ENCODE measurements at regions not wholly inside any gene's neighbourhood (a gene's known extent, or its start where the extent isn't known, plus 50 kb on each side); places are given as distances from the start of the nearest gene placed in this dataset.

DNA sequence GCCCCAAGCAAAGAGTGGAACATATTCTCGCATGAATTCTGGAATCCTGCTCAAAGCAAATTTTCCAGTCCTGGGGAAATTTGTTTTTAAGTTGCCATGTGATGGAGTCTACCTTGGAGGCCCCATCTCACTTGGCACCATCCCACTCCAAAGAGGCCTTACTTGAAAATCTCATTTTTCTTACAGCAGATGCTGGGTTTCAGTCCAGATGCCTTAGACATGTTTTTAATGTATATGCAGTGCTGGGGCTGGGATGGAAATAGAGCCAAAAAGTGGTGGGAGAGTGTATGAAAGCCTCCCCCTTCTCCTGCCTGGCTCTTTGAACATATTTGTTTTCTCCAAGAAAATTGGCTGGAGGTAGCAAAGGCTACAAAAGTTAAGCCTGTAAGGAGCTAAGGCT is 493.7 kb downstream of the ENC1 start:
- TF ChIP-seq, protein P1, sequence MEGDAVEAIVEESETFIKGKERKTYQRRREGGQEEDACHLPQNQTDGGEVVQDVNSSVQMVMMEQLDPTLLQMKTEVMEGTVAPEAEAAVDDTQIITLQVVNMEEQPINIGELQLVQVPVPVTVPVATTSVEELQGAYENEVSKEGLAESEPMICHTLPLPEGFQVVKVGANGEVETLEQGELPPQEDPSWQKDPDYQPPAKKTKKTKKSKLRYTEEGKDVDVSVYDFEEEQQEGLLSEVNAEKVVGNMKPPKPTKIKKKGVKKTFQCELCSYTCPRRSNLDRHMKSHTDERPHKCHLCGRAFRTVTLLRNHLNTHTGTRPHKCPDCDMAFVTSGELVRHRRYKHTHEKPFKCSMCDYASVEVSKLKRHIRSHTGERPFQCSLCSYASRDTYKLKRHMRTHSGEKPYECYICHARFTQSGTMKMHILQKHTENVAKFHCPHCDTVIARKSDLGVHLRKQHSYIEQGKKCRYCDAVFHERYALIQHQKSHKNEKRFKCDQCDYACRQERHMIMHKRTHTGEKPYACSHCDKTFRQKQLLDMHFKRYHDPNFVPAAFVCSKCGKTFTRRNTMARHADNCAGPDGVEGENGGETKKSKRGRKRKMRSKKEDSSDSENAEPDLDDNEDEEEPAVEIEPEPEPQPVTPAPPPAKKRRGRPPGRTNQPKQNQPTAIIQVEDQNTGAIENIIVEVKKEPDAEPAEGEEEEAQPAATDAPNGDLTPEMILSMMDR (IDR thresholded peaks at IDR 0.05; ENCODE audit: low read depth, low read length) = no peak
- no peak overlapping the region for H3K4me3 ChIP-seq (ENCODE audit: low read depth, low read length)

DNA sequence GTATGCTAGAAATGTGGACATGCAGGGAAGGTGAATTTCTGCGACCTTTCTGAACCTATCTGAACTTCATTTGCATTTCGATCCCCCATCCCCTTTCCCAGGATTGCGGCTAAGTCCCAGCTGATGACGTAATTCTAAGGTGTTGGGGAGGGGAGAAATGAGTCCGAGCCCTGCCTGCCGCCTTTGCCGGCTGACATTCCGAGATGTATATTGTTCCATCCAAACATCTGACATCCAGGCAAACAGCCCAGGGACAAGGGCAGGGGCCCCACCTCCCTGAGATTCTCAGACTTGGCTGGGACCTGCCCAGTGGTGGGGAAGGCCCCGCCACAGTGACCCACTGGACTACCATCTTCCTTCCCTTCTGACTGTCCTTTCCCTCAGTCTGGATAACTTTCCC is 494.6 kb downstream of the ENC1 start:
- TF ChIP-seq, protein P1 (IDR thresholded peaks at IDR 0.05; ENCODE audit: low read depth, low read length) = no peak
- no peak overlapping the region for H3K4me3 ChIP-seq (ENCODE audit: low read depth, low read length)

DNA sequence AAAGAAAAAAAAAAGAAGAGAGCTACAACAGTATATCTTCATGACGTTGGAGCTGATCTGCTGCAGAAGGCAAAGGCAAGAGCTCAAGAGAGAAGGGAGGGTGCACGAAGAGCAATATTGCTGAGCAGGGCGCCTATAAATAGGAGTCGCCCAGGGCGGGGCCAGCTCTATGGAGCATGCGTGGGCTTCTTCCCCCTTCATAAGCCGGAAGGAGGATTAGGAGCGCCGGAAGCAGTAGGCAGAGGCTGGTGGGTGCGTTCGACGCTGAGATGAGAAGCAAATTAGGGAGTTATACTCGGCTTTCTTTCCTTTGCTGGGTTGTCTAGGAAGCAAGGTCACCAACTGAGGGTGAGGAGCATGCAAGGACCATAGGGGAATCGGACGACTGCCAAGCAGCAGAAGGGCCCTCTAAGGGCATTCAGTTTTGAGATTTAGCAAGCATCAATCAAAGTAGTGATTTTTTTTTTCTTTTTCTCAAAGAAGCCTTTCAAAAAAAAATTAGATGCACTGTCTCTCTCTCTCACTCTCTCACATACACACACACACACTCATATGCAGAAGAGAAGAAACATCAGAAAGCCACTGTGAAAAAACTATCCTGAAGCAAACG is 496.7 kb downstream of the ENC1 start:
- no peak overlapping the region for H3K4me3 ChIP-seq (ENCODE audit: low read depth, low read length)
- TF ChIP-seq, protein P1 (IDR thresholded peaks at IDR 0.05; ENCODE audit: low read depth, low read length) = no peak

DNA sequence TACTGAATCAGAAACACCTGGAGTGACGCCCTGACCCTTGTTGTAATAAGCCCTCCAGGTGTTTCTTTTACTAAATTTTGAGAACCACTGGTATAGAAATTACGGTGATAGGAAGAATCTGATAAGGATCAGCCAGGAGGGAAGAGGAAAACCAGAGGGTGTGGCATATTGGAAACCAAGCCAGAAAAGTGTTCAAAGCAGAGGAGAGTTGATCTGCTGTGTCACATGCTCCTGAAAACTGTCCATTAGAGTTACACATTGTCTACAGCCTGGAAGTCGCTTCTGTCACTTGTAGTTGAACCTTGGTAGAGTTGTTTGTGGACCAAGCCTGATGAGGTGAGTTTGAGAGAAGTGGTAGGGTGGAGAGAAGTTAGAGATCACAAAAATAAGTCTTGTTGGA is 497.4 kb downstream of the ENC1 start:
- H3K4me3 ChIP-seq (ENCODE audit: low read depth, low read length) = no peak overlapping the region
- TF ChIP-seq, protein P1 (IDR thresholded peaks at IDR 0.05; ENCODE audit: low read depth, low read length) = no peak

DNA sequence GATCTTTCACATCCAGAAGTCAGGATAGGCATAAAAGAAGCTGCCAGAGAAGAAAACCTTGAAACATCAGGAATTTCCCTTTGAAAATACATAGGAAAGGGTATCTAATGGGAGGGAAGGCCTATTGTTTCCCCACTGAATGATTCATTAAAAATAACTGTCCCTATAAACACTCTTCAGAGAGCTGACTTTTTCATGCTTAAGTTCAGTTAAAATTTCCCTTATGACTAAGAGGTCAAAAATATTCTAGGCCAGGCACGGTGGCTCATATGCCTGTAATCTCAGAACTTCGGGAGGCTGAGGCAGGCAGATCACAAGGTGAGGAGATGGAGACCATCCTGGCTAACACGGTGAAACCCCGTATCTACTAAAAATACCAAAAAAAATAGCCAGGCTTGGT is 499.5 kb downstream of the ENC1 start:
- no peak overlapping the region for H3K4me3 ChIP-seq (ENCODE audit: low read depth, low read length)
- TF ChIP-seq, protein P1 (IDR thresholded peaks at IDR 0.05; ENCODE audit: low read depth, low read length) = no peak

DNA sequence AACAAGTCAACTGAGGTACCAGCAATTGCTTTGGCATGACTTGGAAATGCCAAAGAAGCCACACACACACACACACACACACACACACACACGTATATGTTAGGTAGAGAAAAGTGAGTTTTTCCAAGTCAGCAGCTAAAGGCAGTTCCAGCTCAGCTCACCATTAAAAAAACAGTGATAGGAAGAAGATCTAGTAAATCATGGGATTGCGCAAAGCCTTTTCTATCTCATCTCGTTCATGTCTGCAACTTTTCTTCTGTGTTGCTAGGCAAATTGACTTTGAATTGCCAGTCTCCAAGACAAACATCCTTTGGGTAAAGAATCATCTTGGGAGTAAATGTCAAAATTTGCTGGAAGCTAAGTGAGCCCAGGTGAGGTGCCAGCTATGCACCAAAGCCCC is 500.1 kb downstream of the ENC1 start:
- TF ChIP-seq, protein P1 (IDR thresholded peaks at IDR 0.05; ENCODE audit: low read depth, low read length) = no peak
- no peak overlapping the region for H3K4me3 ChIP-seq (ENCODE audit: low read depth, low read length)

DNA sequence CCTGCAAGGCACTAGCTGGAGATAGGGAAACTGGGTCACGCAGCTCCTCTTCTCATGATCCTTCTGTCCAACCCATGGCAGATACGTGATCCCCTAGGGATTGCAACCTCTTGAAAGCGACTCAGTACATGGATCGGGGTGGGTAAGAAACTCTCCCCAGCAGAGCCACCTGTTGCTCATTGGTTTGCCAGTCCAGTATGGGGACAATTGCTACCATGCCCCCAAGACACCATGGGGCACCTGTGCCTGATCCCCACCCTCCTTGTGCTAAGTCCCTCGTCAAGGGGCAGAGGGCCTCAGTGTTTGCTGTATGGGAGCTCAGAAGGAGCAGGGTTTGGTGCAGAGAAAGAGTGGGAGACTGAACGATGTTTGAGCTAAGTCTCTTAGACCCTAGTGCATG is 500.9 kb downstream of the ENC1 start:
- H3K4me3 ChIP-seq (ENCODE audit: low read depth, low read length) = no peak overlapping the region
- TF ChIP-seq, protein P1 (IDR thresholded peaks at IDR 0.05; ENCODE audit: low read depth, low read length) = no peak

All from WI38 (cell line).